SKM-1 treated with dmso at 0.1 percent for 144 hours (cell line): ENCODE measurements at regions not wholly inside any gene's neighbourhood (a gene's known extent, or its start where the extent isn't known, plus 50 kb on each side); places are given as distances from the start of the nearest gene placed in this dataset.
"Not testable (repeated sequence)": the region's sequence is repeated elsewhere in the genome, so short reads cannot be mapped to it uniquely, and the experiment has no call there.

ENCODE experiments used
- DNase-seq: peaks from one replicate; lab custom pipeline; 2025; ENCODE audit not compliant: unreplicated experiment; lab: John Stamatoyannopoulos, UW

DNA sequence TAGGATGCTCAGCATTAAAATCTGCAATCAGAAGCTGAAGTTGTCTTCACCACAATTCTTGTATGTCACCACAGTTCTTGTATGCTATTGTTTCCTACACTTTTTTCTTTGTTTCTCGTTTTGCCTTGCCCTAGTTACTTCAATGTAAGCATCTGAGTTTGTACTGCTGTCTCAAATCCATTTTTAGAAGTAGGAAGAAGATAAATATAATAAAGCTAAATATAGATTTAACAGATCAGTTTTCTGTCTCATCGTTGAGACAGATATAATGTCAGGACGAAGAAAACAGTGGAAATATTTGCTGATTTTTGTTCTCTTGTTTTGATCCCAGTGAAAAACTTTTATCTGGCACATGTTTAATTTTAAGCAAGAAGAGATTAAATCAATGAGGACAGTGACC lies 318.0 kb downstream of the QKI start:
- DNase-seq, result no peak

DNA sequence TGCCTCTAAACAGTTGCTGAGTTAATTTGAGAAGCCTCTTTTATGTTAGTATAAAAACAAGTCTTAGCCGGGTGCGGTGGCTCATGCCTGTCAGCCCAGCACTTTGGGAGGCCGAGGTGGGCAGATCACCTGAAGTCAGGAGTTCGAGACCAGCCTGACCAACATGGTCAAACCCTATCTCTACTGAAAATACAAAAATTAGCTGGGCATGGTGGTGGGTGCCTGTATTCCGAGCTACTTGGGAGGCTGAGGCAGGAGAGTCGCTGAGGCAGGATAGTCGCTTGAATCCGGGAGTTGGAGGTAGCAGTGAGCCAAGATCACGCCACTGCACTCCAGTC lies 317.5 kb downstream of the QKI start:
- not testable (repeated sequence) for DNase-seq

DNA sequence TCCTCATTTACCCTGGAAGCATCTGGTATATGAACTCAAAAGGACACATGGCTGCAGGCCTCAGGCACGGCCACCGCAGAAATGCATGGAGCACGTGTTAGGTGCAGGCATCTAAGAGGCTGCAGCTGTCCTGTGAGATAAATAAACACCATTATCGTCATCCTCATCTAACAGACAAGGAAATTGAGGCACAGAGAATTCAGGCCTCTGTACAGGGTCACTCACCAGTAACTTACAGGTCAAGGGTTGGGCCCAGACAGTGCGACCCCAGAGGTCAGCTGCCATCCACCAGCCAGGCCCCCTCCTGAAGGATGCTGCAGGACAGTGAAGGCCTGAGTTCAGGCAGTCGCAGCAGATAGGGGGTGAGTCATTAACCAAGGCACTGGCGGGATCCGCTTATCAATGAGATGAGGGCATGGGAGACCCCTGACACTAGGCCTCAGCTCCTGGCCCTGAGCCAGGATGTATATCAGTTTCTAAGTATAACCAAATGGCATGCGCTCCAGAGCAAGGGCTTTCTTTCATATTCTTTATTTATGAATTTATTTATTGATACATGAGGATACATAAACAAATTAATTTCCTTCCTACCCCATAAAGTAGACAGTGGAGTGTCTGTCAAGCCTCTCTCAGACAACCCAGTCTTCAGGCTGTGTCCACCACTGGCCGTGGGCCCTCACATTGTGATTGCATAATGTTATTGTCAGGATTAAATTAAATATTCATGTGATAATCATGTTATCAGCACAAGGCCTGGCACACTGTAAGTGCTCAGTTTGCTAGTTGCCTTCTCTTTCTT lies 316.9 kb downstream of the QKI start:
- DNase-seq, result no peak

- DNase-seq, result no peak
These were observed 316.0 kb downstream of the QKI start for GRCh38 chr6:163730246-163731210.

GRCh38 chr6:163729127-163729872 lies 314.8 kb downstream of the QKI start:
- no peak for DNase-seq

DNA sequence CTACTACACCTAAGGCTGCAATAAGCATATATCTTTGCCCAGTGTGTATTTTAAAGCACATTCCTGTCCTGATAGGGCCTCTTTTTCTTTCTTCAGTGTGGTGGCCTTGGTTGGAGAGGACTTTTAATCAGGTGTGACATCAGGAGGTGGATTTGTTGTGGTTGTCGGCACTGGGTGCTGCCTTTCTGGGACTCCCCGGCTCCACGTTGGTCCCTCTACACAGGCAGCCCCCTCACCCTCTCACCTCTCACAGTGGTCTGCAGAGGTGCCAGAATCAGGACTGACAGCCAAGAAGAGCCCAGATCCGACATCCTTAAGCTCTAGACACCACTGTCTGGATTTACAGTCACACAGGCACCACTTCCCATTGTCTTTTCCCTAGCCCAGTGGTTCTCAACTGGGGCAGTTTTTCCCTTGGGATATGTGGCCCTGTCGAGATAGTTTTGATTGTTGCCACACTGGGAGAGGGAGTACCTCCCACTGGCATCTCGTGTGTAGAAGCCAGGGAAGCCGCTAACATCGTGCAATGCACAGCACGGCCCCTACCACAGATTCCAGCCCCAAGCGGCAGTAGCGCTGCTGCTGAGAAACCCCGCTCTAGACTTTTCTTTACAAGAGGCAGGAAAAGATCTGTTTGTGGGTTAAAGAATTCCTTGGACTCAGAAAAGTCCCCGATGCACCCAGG lies 314.1 kb downstream of the QKI start:
- no peak for DNase-seq

- no peak for DNase-seq
These were observed 311.6 kb downstream of the QKI start for GRCh38 chr6:163726037-163726695.

DNA sequence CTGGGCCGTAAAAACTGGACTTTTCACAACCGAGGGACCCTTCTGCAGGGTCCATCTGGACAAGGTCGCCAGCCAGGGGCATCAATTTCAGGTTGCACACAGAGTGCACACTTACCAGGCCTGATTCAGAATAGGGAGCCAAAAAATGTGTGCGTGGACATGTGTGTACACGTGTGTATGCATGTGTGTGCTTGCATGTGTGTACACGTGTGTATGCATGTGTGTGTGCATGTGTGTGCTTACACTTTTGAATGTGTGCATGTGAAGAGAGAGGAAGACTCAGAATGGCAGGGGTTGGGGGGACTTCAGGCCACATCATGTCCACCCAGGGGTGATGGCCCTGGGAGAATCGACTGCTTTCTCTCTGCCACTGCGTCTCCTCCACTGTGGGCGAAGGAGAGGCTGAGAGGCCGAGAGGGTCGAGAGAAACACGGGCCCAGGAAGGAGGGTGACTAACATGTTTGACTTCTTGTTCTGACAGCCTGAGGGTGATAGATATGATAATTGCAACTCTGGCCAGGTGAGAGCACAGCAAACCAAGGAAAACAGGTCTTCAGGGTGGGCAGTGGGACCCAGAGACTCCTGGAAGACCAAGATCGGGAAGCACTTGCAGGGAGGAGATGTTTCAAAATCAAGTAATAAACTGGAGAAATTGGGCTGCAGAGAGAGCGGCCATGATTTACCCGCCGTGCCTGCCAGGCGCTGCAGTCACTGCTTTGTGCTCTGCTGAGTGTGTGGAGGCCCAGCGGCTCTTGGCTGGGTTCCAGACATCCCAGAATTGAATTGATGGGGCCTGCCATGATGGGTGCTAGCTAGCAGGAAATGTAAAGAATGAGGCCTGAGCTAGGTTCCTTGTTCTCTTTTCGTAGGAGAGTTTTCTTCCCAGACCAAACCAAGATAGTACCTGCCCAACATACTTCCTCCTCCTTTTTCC lies 310.8 kb downstream of the QKI start:
- no peak for DNase-seq

DNA sequence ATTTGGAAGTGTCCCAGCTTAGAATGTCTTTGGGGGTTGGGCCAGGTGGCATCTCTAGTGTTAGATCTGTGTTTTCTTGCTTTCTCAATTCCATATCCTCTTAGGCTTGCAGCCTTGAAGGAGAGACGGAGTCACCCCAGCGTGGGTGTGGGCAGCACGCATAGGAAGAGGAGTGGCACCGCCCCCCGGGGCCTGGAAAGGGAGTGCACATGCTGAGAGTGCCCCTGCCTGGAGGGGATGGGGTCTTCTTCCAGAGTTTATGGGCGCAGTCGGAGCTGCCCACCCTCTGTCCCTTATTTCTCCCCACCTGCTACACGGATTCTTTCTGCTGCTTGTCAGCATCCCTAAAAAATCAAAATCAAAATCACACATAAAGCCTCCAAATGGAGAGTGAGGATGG lies 309.7 kb downstream of the QKI start:
- no peak for DNase-seq

DNA sequence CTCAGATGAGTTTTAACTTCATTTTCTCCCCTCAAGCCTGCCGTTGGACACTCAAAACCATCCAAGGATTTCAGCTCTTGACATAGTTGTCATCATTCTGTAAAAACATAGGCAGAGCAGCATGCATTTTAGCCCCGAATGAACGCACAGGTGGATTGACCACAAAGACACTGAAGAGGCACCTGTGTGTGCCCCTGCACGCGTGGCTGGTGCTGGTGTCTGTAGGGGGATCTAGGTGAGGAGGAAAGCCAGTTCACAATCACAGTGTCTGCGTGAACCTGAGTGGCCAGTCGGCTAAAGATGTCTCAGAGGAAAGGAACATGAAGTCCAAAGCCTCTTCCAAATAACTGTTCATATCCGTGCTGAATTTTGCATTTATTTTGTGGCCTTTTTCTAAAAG lies 309.2 kb downstream of the QKI start:
- no peak for DNase-seq

DNA sequence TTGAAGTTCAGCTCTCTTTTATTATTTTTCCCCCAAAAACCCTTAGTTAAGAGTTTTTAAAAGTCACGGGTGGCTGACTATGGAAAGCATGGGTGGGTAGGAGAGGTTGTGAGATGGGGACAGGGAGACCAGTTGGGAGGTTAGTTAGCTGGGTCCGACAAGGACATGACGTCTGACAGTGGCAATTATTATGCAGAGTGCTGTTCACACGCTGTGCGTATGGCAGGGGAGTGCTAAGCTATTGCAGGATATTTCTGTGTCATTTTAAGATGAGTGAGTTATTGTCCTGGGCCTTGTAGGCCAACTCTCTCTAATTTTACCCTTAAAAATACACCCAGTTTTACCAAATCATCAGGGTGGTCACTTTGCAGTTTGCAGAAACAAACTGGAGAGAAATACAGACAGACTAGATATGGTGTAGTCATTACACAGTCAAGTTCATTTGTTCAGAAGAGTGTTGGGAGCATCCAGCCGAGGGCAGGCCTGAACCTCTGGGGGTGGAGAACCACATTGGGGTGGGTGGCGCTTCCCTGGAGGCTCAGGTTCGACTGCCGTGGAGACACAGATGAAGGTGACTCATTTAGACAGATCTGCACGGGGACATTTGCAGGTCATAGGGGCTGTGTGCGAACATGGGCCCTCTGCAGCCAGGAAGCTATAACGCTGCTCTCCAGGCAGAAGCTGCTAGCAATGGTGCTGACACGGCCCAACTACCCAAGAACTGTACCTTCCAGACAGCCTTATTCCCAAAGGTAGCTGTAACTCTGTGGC lies 307.6 kb downstream of the QKI start:
- no peak for DNase-seq

- no peak for DNase-seq
These were observed 306.9 kb downstream of the QKI start for GRCh38 chr6:163721435-163721834.

DNA sequence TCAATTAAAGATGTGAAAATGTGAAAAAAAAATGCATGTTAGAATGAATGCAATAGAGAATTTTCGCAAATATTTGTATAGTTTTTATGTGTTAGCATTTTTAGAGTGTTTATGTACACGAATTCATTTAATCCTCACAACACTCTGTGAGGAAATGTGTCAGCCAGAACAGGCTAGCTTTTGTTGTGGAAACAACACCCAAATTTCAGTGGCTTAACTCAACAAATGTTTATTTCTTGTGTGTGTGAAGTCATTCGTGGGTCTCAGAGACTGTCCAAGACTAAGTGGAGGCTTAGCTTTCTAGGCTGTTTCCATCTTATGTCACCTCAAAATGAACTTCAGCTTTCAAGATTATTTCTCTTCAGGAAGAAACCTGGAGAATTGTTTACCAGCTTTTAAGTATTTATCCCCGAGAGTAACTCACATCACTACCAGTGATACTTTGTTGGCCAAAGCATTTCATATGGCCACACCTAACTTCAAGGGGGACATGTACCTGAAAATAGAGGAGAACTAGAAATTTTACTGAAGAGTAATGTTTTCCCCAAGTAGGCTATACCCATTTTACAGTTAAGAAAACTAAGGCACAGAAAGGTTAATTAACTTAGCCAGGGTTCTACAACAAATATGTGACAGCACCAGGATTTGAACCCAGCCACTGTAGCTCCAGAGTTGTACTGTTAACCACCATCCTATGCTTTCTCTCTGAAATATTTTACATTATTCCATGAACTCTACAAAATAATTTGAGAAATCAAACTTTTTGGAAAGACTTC lies 306.1 kb downstream of the QKI start:
- DNase-seq, result no peak

- DNase-seq, result no peak
These were observed 305.5 kb downstream of the QKI start for GRCh38 chr6:163720005-163720404.

GRCh38 chr6:163719028-163719742 lies 304.7 kb downstream of the QKI start:
- no peak for DNase-seq

DNA sequence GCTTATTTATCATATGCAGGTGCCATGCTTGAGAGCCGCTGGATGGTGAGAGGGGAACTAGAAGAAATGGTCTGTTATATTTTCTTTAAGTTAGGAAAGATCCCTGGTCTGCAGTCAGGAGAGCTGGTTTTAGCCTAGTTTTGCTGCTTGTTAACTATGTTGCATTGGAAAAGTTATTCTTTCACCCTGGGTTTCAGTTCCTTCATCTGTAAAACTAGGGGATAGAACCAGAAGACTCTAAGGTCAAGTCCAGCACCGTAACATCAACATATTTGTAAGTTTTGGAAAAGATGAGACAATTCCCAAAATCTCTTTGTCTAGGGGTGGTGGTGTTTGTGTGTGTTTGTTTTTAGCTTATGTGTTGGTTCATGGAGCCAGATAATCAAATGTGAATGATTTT lies 304.0 kb downstream of the QKI start:
- no peak for DNase-seq

DNA sequence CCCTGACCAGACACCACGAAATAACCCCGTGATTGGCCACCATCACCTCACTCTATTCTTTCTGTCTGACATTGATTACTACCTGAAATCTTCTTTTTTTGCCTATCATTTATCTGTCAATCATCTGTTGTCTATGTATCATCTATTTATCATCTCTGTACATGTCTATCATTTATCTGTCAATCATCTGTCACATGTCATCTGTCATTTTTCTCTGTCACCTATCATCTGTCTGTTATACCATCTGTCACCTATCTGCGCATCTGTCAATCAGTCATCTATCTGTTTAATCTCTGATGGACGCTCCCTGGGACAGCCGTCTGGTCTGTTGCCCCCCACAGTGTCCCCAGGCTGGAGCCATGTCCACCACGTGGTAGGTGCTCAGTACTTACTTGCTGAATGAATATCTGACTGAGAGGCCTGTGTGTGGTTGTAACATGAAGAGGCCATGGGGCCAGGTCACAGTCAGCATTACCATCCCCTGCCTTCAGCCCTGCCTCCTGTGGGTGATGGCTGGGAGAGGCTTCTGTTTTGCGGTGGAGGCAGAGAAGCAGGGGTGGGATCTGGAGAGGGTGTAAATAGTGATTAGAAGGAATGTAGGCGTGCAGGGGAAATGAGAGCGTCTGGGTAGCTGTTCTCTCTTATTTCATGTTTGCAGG lies 302.7 kb downstream of the QKI start:
- DNase-seq, result no peak
